ENCODE measurements at regions not wholly inside any gene's neighbourhood (a gene's known extent, or its start where the extent isn't known, plus 50 kb on each side); places are given as distances from the start of the nearest gene placed in this dataset.

DNA sequence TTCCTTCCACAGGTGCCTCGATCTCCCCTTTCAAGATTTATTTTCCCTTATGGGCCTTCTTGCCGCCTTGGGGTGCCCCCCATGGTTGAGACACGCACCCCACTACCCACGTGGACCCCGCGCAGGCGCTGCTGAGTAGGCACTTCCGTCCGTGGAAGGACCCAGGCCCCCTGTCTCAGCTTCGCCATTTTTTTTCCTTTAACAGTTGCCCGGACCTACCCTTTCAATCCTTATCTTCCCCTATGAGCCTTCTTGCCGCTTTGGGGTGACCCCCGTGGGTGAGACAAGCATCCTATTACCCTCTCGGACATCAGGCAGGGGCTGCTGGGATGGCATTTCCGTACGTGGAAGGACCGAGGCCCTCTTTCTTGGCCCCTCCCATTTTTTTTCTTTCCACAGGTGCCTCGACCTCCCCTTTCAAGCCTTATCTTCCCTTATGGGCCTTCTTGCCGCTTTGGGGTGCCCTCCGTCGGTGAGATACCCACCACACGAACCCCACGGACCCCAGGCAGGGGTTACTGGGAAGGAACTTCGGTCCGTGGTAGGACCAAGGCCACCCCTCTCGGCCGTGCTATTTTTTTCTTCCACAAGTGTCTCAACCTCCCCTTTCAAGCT is 268.2 kb downstream of the ALG10 start:
- Mint-ChIP-seq H3K4me3 (no peak overlapping the region), H3K4me1 (no peaks in the 10 kb centered on the region), H3K36me3 (no peaks in the 10 kb centered on the region), H3K9me3 (peaks cover 9 to 33% (median 18%) of the 10 kb centered on the region in 5 donors), H3K27ac (no peak overlapping the region), H3K27me3 (peaks cover 0 to 6% of the 10 kb centered on the region in 2 donors)
- no peaks in the 10 kb centered on the region for H3K4me1 ChIP-seq (ENCODE audit: insufficient read depth, low read length)
- no peak overlapping the region for H3K27ac ChIP-seq (ENCODE audit: low read depth, low read length)
- H3K36me3 ChIP-seq (ENCODE audit: insufficient read depth, low read length): no peaks in the 10 kb centered on the region
- H3K27me3 ChIP-seq (ENCODE audit: insufficient read depth, low read length, poor library complexity, severe bottlenecking): no peaks in the 10 kb centered on the region
- POLR2A ChIA-PET: no interaction called here
- no peak overlapping the region for H3K4me3 ChIP-seq (ENCODE audit: low read length)
- no peaks in the 10 kb centered on the region for H3K9me3 ChIP-seq (ENCODE audit: low read length)
- CTCF ChIA-PET: no interaction called here
- no peak for DNase-seq

DNA sequence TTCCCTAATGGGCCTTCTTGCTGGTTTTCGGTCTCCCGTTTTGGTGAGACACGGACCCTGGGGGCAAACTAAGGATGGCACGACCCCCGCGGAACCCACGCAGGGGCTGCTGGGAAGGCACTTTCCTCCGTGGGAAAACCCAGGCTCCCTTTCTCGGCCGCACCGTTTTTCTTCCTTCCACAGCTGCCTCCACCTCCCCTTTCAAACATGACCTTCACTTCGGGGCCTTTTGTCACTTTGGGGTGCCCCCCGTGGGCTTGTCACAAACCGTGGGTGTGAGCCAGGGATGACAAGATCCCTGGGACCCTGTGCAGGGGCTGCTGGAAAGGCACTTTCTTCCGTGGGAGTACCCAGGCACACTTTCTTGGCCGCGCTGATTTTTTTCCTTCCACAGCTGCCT is 268.7 kb downstream of the ALG10 start:
- H3K27me3 Mint-ChIP-seq: peaks cover 0 to 6% of the 10 kb centered on the region in 2 donors
- no peak overlapping the region for H3K4me3 Mint-ChIP-seq
- H3K27ac Mint-ChIP-seq: no peak overlapping the region
- H3K4me3 ChIP-seq (ENCODE audit: low read length): no peak overlapping the region
- no peaks in the 10 kb centered on the region for H3K4me1 ChIP-seq (ENCODE audit: insufficient read depth, low read length)
- no peaks in the 10 kb centered on the region for H3K27me3 ChIP-seq (ENCODE audit: insufficient read depth, low read length, poor library complexity, severe bottlenecking)
- no peaks in the 10 kb centered on the region for H3K36me3 Mint-ChIP-seq
- H3K27ac ChIP-seq (ENCODE audit: low read depth, low read length): no peak overlapping the region
- ChIA-PET POLR2A (no interaction called here), CTCF (no interaction called here)
- DNase-seq: no peak
- H3K9me3 ChIP-seq (ENCODE audit: low read length): no peaks in the 10 kb centered on the region
- H3K9me3 Mint-ChIP-seq: peaks cover 4 to 28% (median 14%) of the 10 kb centered on the region in 5 donors
- no peaks in the 10 kb centered on the region for H3K36me3 ChIP-seq (ENCODE audit: insufficient read depth, low read length)
- no peaks in the 10 kb centered on the region for H3K4me1 Mint-ChIP-seq

DNA sequence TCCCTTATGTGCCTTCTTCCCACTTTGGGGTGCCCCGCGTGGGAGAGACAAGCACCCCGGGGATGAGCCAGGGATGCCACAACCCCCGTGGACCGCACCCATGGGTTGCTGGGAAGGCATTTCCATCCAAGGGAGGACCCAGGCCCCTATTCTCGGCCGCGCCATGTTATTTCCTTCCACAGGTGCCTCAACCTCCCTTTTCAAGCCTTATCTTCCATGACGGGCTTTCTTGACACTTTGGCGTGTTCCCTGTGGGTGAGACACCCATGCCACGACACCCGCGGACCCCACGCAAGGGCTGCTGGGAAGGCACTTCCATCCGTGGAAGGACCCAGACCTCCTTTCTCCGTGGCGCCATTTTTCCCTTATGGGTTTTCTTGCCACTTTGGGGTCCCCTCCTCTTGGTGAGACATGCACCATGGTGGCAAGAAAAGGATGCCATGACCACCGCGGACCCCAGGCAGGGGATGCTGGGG is 269.2 kb downstream of the ALG10 start:
- Histone ChIP-seq H3K36me3 (ENCODE audit: insufficient read depth, low read length) (no peaks in the 10 kb centered on the region), H3K4me3 (ENCODE audit: low read length) (no peak overlapping the region), H3K27ac (ENCODE audit: low read depth, low read length) (no peak overlapping the region), H3K4me1 (ENCODE audit: insufficient read depth, low read length) (no peaks in the 10 kb centered on the region), H3K27me3 (ENCODE audit: insufficient read depth, low read length, poor library complexity, severe bottlenecking) (no peaks in the 10 kb centered on the region), H3K9me3 (ENCODE audit: low read length) (no peaks in the 10 kb centered on the region)
- H3K27me3 Mint-ChIP-seq: peaks cover 0 to 6% of the 10 kb centered on the region in 2 donors
- no peak for DNase-seq
- ChIA-PET POLR2A (no interaction called here), CTCF (no interaction called here)
- H3K4me3 Mint-ChIP-seq: no peak overlapping the region
- peaks cover 3 to 26% (median 11%) of the 10 kb centered on the region in 5 donors for H3K9me3 Mint-ChIP-seq
- no peaks in the 10 kb centered on the region for H3K4me1 Mint-ChIP-seq
- H3K27ac Mint-ChIP-seq: no peak overlapping the region
- H3K36me3 Mint-ChIP-seq: no peaks in the 10 kb centered on the region

DNA sequence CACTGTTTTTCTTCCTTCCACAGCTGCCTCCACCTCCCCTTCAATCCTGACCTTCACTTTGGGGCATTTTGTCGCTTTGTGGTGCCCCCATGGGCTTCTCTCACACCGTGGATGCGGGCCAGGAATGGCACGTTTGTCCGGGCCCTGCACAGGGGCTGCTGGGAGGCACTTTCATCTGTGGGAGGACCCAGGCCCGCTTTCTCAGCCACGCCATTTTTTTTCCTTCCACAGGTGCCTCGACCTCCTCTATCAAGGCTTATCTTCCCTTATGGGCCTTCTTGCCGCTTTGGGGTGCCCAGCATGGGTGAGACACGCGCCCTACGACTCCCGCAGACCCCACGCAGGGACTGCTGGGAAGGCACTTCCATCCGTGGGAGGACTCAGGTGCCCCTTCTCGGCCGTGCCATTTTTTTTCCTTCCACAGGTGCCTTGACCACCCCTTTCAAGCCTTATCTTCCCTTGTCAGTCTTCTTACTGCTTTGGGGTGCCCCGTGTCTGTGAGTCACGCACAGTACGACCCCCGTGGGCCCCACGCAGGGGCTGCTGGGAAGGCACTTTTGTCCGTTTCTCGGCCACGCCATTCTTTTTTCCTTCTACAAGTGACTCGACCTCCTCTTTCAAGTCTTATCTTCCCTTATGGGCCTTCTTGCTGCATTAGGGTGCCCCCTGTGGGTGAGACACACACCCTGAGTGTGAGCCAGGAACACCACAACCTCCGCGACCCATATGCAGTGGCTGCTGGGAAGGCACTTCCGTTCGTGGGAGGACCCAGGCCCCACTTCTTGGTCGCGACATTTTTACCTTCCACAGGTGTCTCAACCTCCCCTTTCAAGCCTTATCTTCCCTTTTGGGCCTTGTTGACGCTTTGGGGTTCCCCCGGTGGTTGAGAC is 270.7 kb downstream of the ALG10 start:
- no peaks in the 10 kb centered on the region for H3K36me3 Mint-ChIP-seq
- CTCF ChIA-PET: no interaction called here
- H3K27ac Mint-ChIP-seq: peak overlapping the region in 1 of 8 donors; percentile 34
- no peak overlapping the region for H3K4me3 ChIP-seq (ENCODE audit: low read length)
- POLR2A ChIA-PET: no interaction called here
- H3K27ac ChIP-seq (ENCODE audit: low read depth, low read length): no peak overlapping the region
- H3K9me3 Mint-ChIP-seq: peaks cover 1 to 25% (median 9%) of the 10 kb centered on the region in 5 donors
- no peaks in the 10 kb centered on the region for H3K9me3 ChIP-seq (ENCODE audit: low read length)
- no peaks in the 10 kb centered on the region for H3K27me3 ChIP-seq (ENCODE audit: insufficient read depth, low read length, poor library complexity, severe bottlenecking)
- no peaks in the 10 kb centered on the region for H3K4me1 ChIP-seq (ENCODE audit: insufficient read depth, low read length)
- H3K4me1 Mint-ChIP-seq: no peaks in the 10 kb centered on the region
- no peak overlapping the region for H3K4me3 Mint-ChIP-seq
- DNase-seq: no peak
- H3K36me3 ChIP-seq (ENCODE audit: insufficient read depth, low read length): no peaks in the 10 kb centered on the region
- H3K27me3 Mint-ChIP-seq: peaks cover 0 to 6% of the 10 kb centered on the region in 2 donors

DNA sequence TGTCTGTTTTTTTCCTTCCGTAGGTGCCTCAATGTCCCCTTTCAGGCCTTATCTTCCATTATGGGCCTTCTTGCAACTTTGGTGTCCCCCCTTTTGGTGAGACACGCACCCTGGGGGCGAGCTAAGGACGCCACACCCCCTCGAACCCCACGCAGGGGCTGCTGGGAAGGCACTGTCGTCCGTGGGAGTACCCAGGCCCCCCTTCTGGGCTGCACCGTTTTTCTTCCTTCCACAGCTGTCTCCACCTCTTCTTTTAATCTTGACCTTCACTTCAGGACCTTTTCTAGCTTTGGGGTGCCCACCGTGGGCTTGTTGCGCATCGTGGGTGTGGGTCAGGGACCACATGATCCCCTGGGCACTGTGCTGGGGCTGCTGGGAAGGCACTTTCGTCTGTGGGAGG is 271.8 kb downstream of the ALG10 start:
- ChIA-PET POLR2A (no interaction called here), CTCF (no interaction called here)
- H3K9me3 ChIP-seq (ENCODE audit: low read length): no peaks in the 10 kb centered on the region
- H3K27me3 ChIP-seq (ENCODE audit: insufficient read depth, low read length, poor library complexity, severe bottlenecking): no peaks in the 10 kb centered on the region
- no peak overlapping the region for H3K4me3 ChIP-seq (ENCODE audit: low read length)
- H3K4me1 Mint-ChIP-seq: no peaks in the 10 kb centered on the region
- H3K27me3 Mint-ChIP-seq: peaks cover 0 to 4% of the 10 kb centered on the region in 2 donors
- no peaks in the 10 kb centered on the region for H3K36me3 ChIP-seq (ENCODE audit: insufficient read depth, low read length)
- no peaks in the 10 kb centered on the region for H3K36me3 Mint-ChIP-seq
- DNase-seq: peak in 1 of 5 donors; percentile 16
- H3K27ac ChIP-seq (ENCODE audit: low read depth, low read length): no peak overlapping the region
- no peaks in the 10 kb centered on the region for H3K4me1 ChIP-seq (ENCODE audit: insufficient read depth, low read length)
- peaks cover 0 to 21% (median 11%) of the 10 kb centered on the region in 5 donors for H3K9me3 Mint-ChIP-seq
- no peak overlapping the region for H3K27ac Mint-ChIP-seq
- no peak overlapping the region for H3K4me3 Mint-ChIP-seq

DNA sequence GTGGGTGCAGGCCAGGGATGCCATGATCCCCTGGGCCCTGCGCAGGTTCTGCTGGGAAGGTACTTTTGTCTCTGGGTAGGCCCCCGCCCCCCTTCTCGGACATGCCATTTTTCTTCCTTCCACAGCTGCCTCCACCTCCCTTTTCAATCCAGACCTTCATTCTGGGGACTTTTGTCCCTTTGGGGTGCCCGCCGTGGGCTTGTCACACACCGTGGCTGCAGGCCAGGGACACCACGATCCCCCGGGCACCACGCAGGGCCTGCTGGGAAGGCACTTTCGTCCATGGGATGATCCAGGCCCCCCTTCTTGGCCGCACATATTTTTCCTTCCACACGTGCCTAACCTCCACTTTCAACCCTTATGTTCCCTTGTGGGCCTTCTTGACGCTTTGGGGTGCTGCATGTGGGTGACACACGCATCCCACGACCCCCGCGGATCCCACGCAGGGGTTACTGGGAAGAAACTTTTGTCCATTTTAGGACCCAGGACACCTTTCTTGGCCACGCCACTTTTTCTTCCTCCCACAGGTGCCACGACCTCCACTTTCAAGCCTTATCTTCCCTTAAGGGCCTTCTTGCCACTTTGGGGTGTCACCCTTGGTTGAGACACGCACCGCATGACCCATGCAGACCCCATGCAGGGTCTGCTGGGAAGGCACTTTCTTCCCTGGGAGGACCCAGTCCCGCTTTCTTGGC is 272.5 kb downstream of the ALG10 start:
- Histone ChIP-seq H3K9me3 (ENCODE audit: low read length) (no peaks in the 10 kb centered on the region), H3K4me3 (ENCODE audit: low read length) (no peak overlapping the region), H3K36me3 (ENCODE audit: insufficient read depth, low read length) (no peaks in the 10 kb centered on the region), H3K27ac (ENCODE audit: low read depth, low read length) (no peak overlapping the region), H3K27me3 (ENCODE audit: insufficient read depth, low read length, poor library complexity, severe bottlenecking) (no peaks in the 10 kb centered on the region), H3K4me1 (ENCODE audit: insufficient read depth, low read length) (no peaks in the 10 kb centered on the region)
- H3K4me3 Mint-ChIP-seq: no peak overlapping the region
- ChIA-PET CTCF (no interaction called here), POLR2A (no interaction called here)
- peaks cover 3 to 23% (median 13%) of the 10 kb centered on the region in 5 donors for H3K9me3 Mint-ChIP-seq
- peaks cover 0 to 4% of the 10 kb centered on the region in 2 donors for H3K27me3 Mint-ChIP-seq
- H3K27ac Mint-ChIP-seq: no peak overlapping the region
- no peak for DNase-seq
- H3K4me1 Mint-ChIP-seq: no peaks in the 10 kb centered on the region
- no peaks in the 10 kb centered on the region for H3K36me3 Mint-ChIP-seq

DNA sequence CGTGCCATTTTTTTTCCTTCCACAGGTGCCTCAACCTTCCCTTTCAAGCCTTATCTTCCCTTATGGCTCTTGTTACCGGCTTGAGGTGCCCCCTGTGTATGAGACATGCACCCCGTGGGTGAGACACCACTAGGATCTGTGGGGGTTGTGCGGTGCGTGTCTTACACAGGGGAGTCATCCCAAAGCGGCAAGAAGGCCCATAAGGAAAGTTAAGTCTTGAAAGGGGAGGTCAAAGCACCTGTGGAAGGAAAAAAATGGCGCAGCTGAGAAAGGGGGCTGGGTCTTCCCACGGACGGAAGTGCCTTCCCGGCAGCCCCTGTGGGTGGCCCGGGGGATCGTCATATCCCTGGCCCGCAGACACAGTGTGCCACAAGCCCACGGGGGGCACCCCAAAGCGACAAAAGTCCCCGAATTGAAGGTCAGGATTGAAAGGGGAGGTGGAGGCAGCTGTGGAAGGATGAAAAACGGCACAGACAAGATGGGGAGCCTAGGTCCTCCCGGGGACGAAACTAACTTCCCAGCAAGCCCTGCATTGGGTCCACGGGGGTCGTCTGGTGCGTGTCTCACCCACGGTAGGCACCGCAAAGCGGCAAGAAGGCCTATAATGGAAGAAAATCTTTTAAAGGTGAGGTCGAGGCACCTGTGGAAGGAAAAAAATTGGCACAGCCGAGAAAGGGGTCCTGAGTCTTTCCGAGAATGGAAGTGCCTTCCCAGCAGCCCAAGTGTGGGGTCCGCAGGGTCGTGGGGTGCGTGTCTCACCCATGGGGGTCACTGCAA is 273.3 kb downstream of the ALG10 start:
- Histone ChIP-seq H3K4me1 (ENCODE audit: insufficient read depth, low read length) (no peaks in the 10 kb centered on the region), H3K27me3 (ENCODE audit: insufficient read depth, low read length, poor library complexity, severe bottlenecking) (no peaks in the 10 kb centered on the region), H3K27ac (ENCODE audit: low read depth, low read length) (no peak overlapping the region), H3K36me3 (ENCODE audit: insufficient read depth, low read length) (no peaks in the 10 kb centered on the region), H3K9me3 (ENCODE audit: low read length) (no peaks in the 10 kb centered on the region), H3K4me3 (ENCODE audit: low read length) (no peak overlapping the region)
- Mint-ChIP-seq H3K4me1 (no peaks in the 10 kb centered on the region), H3K36me3 (no peaks in the 10 kb centered on the region), H3K27ac (no peak overlapping the region), H3K4me3 (no peak overlapping the region), H3K27me3 (peaks cover 0 to 4% of the 10 kb centered on the region in 2 donors), H3K9me3 (peaks cover 8 to 23% (median 11%) of the 10 kb centered on the region in 5 donors)
- POLR2A ChIA-PET: no interaction called here
- CTCF ChIA-PET: no interaction called here
- peak in 1 of 5 donors; percentile 37 for DNase-seq

Data from CD8-positive, alpha-beta memory T cell (primary cell).